H9 (cell line): ENCODE measurements at regions not wholly inside any gene's neighbourhood (a gene's known extent, or its start where the extent isn't known, plus 50 kb on each side); places are given as distances from the start of the nearest gene placed in this dataset.

Source experiments
- DNase-seq: peaks from one replicate; pipeline ENCODE4 v3.0.0-alpha.2; 2017
- H2AFZ ChIP-seq: one replicate; pipeline ENCODE4 v1.6.1; 2013; ENCODE audit warnings: mild to moderate bottlenecking, low read length, control low read depth, moderate library complexity
- H2AK5ac ChIP-seq: 2 replicates; pipeline ENCODE4 v1.6.1; 2013; ENCODE audit warnings: low read length, control low read depth, mixed read lengths; ENCODE audit not compliant: insufficient read length
- H2BK120ac ChIP-seq: one replicate; pipeline ENCODE4 v1.6.1; 2013; ENCODE audit warnings: low read depth, mild to moderate bottlenecking, low read length, control low read depth, inconsistent platforms; ENCODE audit not compliant: poor library complexity, severe bottlenecking
- H2BK12ac ChIP-seq: 2 replicates; pipeline ENCODE4 v1.6.1; 2013; ENCODE audit warnings: low read length, control low read depth, mixed read lengths, low read depth; ENCODE audit not compliant: insufficient read length
- H2BK15ac ChIP-seq: 2 replicates; pipeline ENCODE4 v1.6.1; 2013; ENCODE audit warnings: low read depth, low read length, control low read depth
- H2BK20ac ChIP-seq: one replicate; pipeline ENCODE4 v1.6.1; 2013; ENCODE audit warnings: low read depth, mild to moderate bottlenecking, low read length, control low read depth, inconsistent platforms; ENCODE audit not compliant: poor library complexity, severe bottlenecking
- H2BK5ac ChIP-seq: 2 replicates; pipeline ENCODE4 v1.6.1; 2013; ENCODE audit warnings: low read length, control low read depth, mixed read lengths; ENCODE audit not compliant: insufficient read length
- H3K14ac ChIP-seq: 2 replicates; pipeline ENCODE4 v1.6.1; 2013; ENCODE audit warnings: low read length, control low read depth; ENCODE audit not compliant: insufficient read depth
- H3K18ac ChIP-seq: 2 replicates; pipeline ENCODE4 v1.6.1; 2013; ENCODE audit warnings: low read depth, mild to moderate bottlenecking, mixed read lengths, low read length, control low read depth; ENCODE audit not compliant: insufficient read length
- H3K23ac ChIP-seq: 2 replicates; pipeline ENCODE4 v1.6.1; 2013; ENCODE audit warnings: low read length, control low read depth, mixed read lengths, low read depth; ENCODE audit not compliant: insufficient read length
- H3K23me2 ChIP-seq: 2 replicates; pipeline ENCODE4 v1.6.1; 2013; ENCODE audit warnings: low read depth, mild to moderate bottlenecking, mixed read lengths, low read length, control low read depth; ENCODE audit not compliant: insufficient read length, poor library complexity, severe bottlenecking
- H3K27ac ChIP-seq: 2 replicates; pipeline ENCODE4 v1.5.1; 2013; ENCODE audit warnings: low read length, control low read depth, mixed read lengths, low read depth; ENCODE audit not compliant: insufficient read length
- H3K27me3 ChIP-seq: 2 replicates; pipeline ENCODE4 v1.6.1; 2013; ENCODE audit warnings: low read length, control low read depth, inconsistent platforms; ENCODE audit not compliant: insufficient read depth
- H3K4ac ChIP-seq: 2 replicates; pipeline ENCODE4 v1.6.1; 2013; ENCODE audit warnings: low read depth, mild to moderate bottlenecking, control low read depth, inconsistent platforms, low read length, moderate library complexity
- H3K4me1 ChIP-seq: 2 replicates; pipeline ENCODE4 v1.6.1; 2013; ENCODE audit warnings: low read length, control low read depth, inconsistent platforms; ENCODE audit not compliant: insufficient read depth
- H3K4me2 ChIP-seq: 2 replicates; pipeline ENCODE4 v1.6.1; 2013; ENCODE audit warnings: low read length, control low read depth, mixed read lengths; ENCODE audit not compliant: insufficient read length, insufficient read depth
- H3K56ac ChIP-seq: 2 replicates; pipeline ENCODE4 v1.6.1; 2013; ENCODE audit warnings: low read depth, mild to moderate bottlenecking, mixed read lengths, low read length, control low read depth; ENCODE audit not compliant: insufficient read length
- H3K79me1 ChIP-seq: 2 replicates; pipeline ENCODE4 v1.6.1; 2013; ENCODE audit warnings: low read depth, mild to moderate bottlenecking, moderate library complexity, low read length, control low read depth, inconsistent platforms; ENCODE audit not compliant: insufficient read depth, poor library complexity, severe bottlenecking
- H3K79me2 ChIP-seq: 2 replicates; pipeline ENCODE4 v1.6.1; 2013; ENCODE audit warnings: low read length, control low read depth, inconsistent platforms; ENCODE audit not compliant: insufficient read depth
- H3K9ac ChIP-seq: 2 replicates; pipeline ENCODE4 v1.6.1; 2013; ENCODE audit warnings: low read length, control low read depth, mixed read lengths; ENCODE audit not compliant: insufficient read length; ENCODE audit errors: extremely low read depth
- H3K9me3 ChIP-seq: one replicate; pipeline ENCODE4 v1.6.1; 2013; ENCODE audit warnings: low read depth, low read length, inconsistent platforms; ENCODE audit not compliant: control insufficient read depth
- H3T11ph ChIP-seq: one replicate; pipeline ENCODE4 v1.6.1; 2013; ENCODE audit warnings: mild to moderate bottlenecking, low read length, control low read depth, inconsistent platforms
- H4K20me1 ChIP-seq: one replicate; pipeline ENCODE4 v1.6.1; 2013; ENCODE audit not compliant: control insufficient read depth, insufficient read length, insufficient read depth
- H4K5ac ChIP-seq: 2 replicates; pipeline ENCODE4 v1.6.1; 2013; ENCODE audit warnings: low read depth, mild to moderate bottlenecking, mixed read lengths, low read length, control low read depth; ENCODE audit not compliant: insufficient read length
- H4K8ac ChIP-seq: replicated peaks from 2 replicates; pipeline ENCODE4 v1.6.1; 2013; ENCODE audit warnings: low read length, control low read depth, mixed read lengths, low read depth; ENCODE audit not compliant: insufficient read length
- H4K91ac ChIP-seq: 2 replicates; pipeline ENCODE4 v1.6.1; 2013; ENCODE audit warnings: low read depth, mild to moderate bottlenecking, moderate library complexity, mixed read lengths, low read length, control low read depth; ENCODE audit not compliant: insufficient read length
- H3K27ac Mint-ChIP-seq, 3 experiments: 2 replicates in 2 of 3; 3 replicates in 1 of 3; pipeline ENCODE4 v1.8.0; 2020 to 2021; ENCODE audit warnings: mixed read lengths in 3 of 3, mild to moderate bottlenecking in 1 of 3, moderate library complexity in 1 of 3
- H3K27me3 Mint-ChIP-seq: 2 replicates; pipeline ENCODE4 v1.8.0; 2021; ENCODE audit warnings: low read depth, mild to moderate bottlenecking, moderate library complexity, mixed read lengths
- H3K36me3 Mint-ChIP-seq, 3 experiments: 2 replicates in 2 of 3; 3 replicates in 1 of 3; pipeline ENCODE4 v1.8.0; 2020 to 2021; ENCODE audit warnings: low read depth in 3 of 3, mixed read lengths in 3 of 3; ENCODE audit not compliant: insufficient read depth in 1 of 3
- H3K4me1 Mint-ChIP-seq, 2 experiments: 2 replicates each; pipeline ENCODE4 v1.8.0; 2020; ENCODE audit warnings: mixed read lengths in 2 of 2
- H3K4me3 Mint-ChIP-seq, 2 experiments: 2 replicates in 1 of 2; 3 replicates in 1 of 2; pipeline ENCODE4 v1.8.0; 2020 to 2021; ENCODE audit warnings: mild to moderate bottlenecking in 2 of 2, mixed read lengths in 2 of 2, moderate library complexity in 1 of 2
- H3K9me3 Mint-ChIP-seq, 2 experiments: 2 replicates in 1 of 2; 3 replicates in 1 of 2; pipeline ENCODE4 v1.8.0; 2020; ENCODE audit warnings: mild to moderate bottlenecking in 2 of 2, mixed read lengths in 2 of 2, moderate library complexity in 1 of 2
- CTCF ChIP-seq: fragments of 200-600 bp; sonication (generic); conservative IDR thresholded peaks from 3 replicates; pipeline ENCODE4 v1.8.0; 2021; ENCODE audit warnings: antibody characterized with exemption, mild to moderate bottlenecking
- WGBS: extraction: QIAGEN DNeasy Blood & Tissue Kit; methylation state at CpG from one replicate; pipeline ENCODE4 v1.1.7; 2013; ENCODE audit warnings: missing lambda C conversion rate, low lambda C conversion rate, mixed read lengths; ENCODE audit not compliant: insufficient read length; ENCODE audit errors: extremely low coverage; 5-methylcytosine and 5-hydroxymethylcytosine counted together

- no peak overlapping the region for H2BK120ac ChIP-seq
- Mint-ChIP-seq H3K4me1 (no peaks in the 10 kb centered on the region), H3K9me3 (no peaks in the 10 kb centered on the region), H3K27ac (no peak overlapping the region), H3K4me3 (no peak overlapping the region), H3K36me3 (no peaks in the 10 kb centered on the region), H3K27me3 (no peaks in the 10 kb centered on the region)
- no peaks in the 10 kb centered on the region for H4K20me1 ChIP-seq
- no peaks in the 10 kb centered on the region for H3K79me2 ChIP-seq
- no peak overlapping the region for H4K91ac ChIP-seq
- no peak overlapping the region for H3K9ac ChIP-seq
- H2BK12ac ChIP-seq: no peak overlapping the region
- no peak overlapping the region for H3K56ac ChIP-seq
- H2BK15ac ChIP-seq: no peak overlapping the region
- no peak overlapping the region for H3K4me2 ChIP-seq
- H3K4me1 ChIP-seq: no peaks in the 10 kb centered on the region
- H3K18ac ChIP-seq: no peak overlapping the region
- H3K27me3 ChIP-seq: no peaks in the 10 kb centered on the region
- no peak overlapping the region for H3K4ac ChIP-seq
- no peaks in the 10 kb centered on the region for H3K23me2 ChIP-seq
- no peaks in the 10 kb centered on the region for H3K79me1 ChIP-seq
- H4K8ac ChIP-seq: no peak overlapping the region
- H4K5ac ChIP-seq: no peak overlapping the region
- no peak for DNase-seq
- no peak overlapping the region for H2BK5ac ChIP-seq
- no peak for TF ChIP-seq CTCF
- no peak overlapping the region for H2AK5ac ChIP-seq
- no peak overlapping the region for H2AFZ ChIP-seq
- no CpG with 5 or more reads among the region's 2 CpGs for WGBS
- H3K14ac ChIP-seq: no peak overlapping the region
- no peak overlapping the region for H3K23ac ChIP-seq
- H2BK20ac ChIP-seq: no peak overlapping the region
- no peak overlapping the region for H3T11ph ChIP-seq
- H3K9me3 ChIP-seq: no peaks in the 10 kb centered on the region
- no peak overlapping the region for H3K27ac ChIP-seq
Measured at GRCh38 chr5:93076096-93076495, 504.9 kb downstream of the NR2F1-AS1 start.
